WTC11 (cell line): ENCODE measurements at regions not wholly inside any gene's neighbourhood (a gene's known extent, or its start where the extent isn't known, plus 50 kb on each side); places are given as distances from the start of the nearest gene placed in this dataset.
A peak's percentile ranks its signal among the peaks of the same experiment; 100 is the strongest.

Experiments used
- ATAC-seq: fragments of 200-7000 bp; cut with Tn5 transposase; 2 replicates; pipeline ENCODE4 v1.10.0; 2021; ENCODE audit warnings: mild to moderate bottlenecking, moderate library complexity
- CTCF ChIA-PET: fragments of 300-600 bp; sonication (Branson Sonifier 250); formaldehyde crosslinking; loops from one replicate; lab custom pipeline; 2021; ENCODE audit warnings: antibody characterized with exemption; lab: Charles Lee
- POLR2A ChIA-PET: fragments of 350-600 bp; sonication (Branson Sonifier 250); formaldehyde crosslinking; loops from one replicate; lab custom pipeline; 2021; ENCODE audit warnings: antibody characterized with exemption; lab: Charles Lee
- DNase-seq: peaks from one replicate; pipeline ENCODE4 v3.0.0; 2021; ENCODE audit warnings: low spot score
- H3K27ac Mint-ChIP-seq: 2 replicates; pipeline ENCODE4 v1.8.0; 2021; ENCODE audit warnings: mixed read lengths
- H3K27me3 Mint-ChIP-seq: 2 replicates; pipeline ENCODE4 v1.8.0; 2021; ENCODE audit warnings: low read depth, mild to moderate bottlenecking, moderate library complexity, mixed read lengths
- H3K36me3 Mint-ChIP-seq: 2 replicates; pipeline ENCODE4 v1.8.0; 2021; ENCODE audit warnings: mixed read lengths
- H3K4me1 Mint-ChIP-seq: 2 replicates; pipeline ENCODE4 v1.8.0; 2022; ENCODE audit warnings: mixed read lengths
- H3K4me3 Mint-ChIP-seq: 2 replicates; pipeline ENCODE4 v1.8.0; 2021; ENCODE audit warnings: mild to moderate bottlenecking, moderate library complexity, mixed read lengths
- H3K9me3 Mint-ChIP-seq: 2 replicates; pipeline ENCODE4 v1.8.0; 2021; ENCODE audit warnings: mixed read lengths
- CREB1 ChIP-seq: sonication (generic); formaldehyde crosslinking; IDR thresholded peaks from 2 replicates; pipeline ENCODE4 v1.8.0; 2023; ENCODE audit warnings: mild to moderate bottlenecking, missing genetic modification reagents
- E2F1 ChIP-seq: sonication (generic); formaldehyde crosslinking; IDR thresholded peaks from 2 replicates; pipeline ENCODE4 v1.8.0; 2022; ENCODE audit warnings: mild to moderate bottlenecking, missing genetic modification reagents
- FOXP1 ChIP-seq: sonication (generic); formaldehyde crosslinking; IDR thresholded peaks from 2 replicates; pipeline ENCODE4 v1.8.0; 2022; ENCODE audit warnings: missing genetic modification reagents, mild to moderate bottlenecking, moderate library complexity, borderline replicate concordance
- IRF2 ChIP-seq: sonication (generic); formaldehyde crosslinking; IDR thresholded peaks from 2 replicates; pipeline ENCODE4 v1.8.0; 2022; ENCODE audit warnings: low read depth, missing genetic modification reagents, borderline replicate concordance
- MYBL2 ChIP-seq: sonication (generic); formaldehyde crosslinking; IDR thresholded peaks from 2 replicates; pipeline ENCODE4 v1.8.1; 2023; ENCODE audit warnings: mild to moderate bottlenecking, moderate library complexity, missing genetic modification reagents
- PREB ChIP-seq: sonication (generic); formaldehyde crosslinking; IDR thresholded peaks from 2 replicates; pipeline ENCODE4 v1.8.1; 2022; ENCODE audit warnings: mild to moderate bottlenecking, missing genetic modification reagents, moderate library complexity, borderline replicate concordance
- RORB ChIP-seq: fragments of 250-450 bp; sonication (Bioruptor Pico); IDR thresholded peaks from 2 replicates; pipeline ENCODE4 v1.9.0; 2021; ENCODE audit warnings: mild to moderate bottlenecking
- TCF7 ChIP-seq: sonication (generic); formaldehyde crosslinking; IDR thresholded peaks from 2 replicates; pipeline ENCODE4 v1.8.0; 2022; ENCODE audit warnings: mild to moderate bottlenecking, low read depth, missing genetic modification reagents, moderate library complexity
- TEAD1 ChIP-seq: sonication (generic); formaldehyde crosslinking; IDR thresholded peaks from 2 replicates; pipeline ENCODE4 v1.8.0; 2022; ENCODE audit warnings: mild to moderate bottlenecking, missing genetic modification reagents
- TF ChIP-seq, protein P1 (sequence below): sonication (generic); formaldehyde crosslinking; IDR thresholded peaks from 2 replicates; pipeline ENCODE4 v1.8.1; 2022; ENCODE audit warnings: missing genetic modification reagents, borderline replicate concordance
- TF ChIP-seq, protein P2 (sequence below): sonication (generic); formaldehyde crosslinking; IDR thresholded peaks from 2 replicates; pipeline ENCODE4 v1.8.0; 2022; ENCODE audit warnings: missing genetic modification reagents
- TF ChIP-seq, protein P3 (sequence below): sonication (generic); formaldehyde crosslinking; IDR thresholded peaks from 2 replicates; pipeline ENCODE4 v1.8.1; 2022; ENCODE audit warnings: mild to moderate bottlenecking, moderate library complexity, missing genetic modification reagents

GRCh38 chr2:240202586-240202985 is 62.1 kb upstream of the OTOS start (continued):
- TF ChIP-seq, protein P1, sequence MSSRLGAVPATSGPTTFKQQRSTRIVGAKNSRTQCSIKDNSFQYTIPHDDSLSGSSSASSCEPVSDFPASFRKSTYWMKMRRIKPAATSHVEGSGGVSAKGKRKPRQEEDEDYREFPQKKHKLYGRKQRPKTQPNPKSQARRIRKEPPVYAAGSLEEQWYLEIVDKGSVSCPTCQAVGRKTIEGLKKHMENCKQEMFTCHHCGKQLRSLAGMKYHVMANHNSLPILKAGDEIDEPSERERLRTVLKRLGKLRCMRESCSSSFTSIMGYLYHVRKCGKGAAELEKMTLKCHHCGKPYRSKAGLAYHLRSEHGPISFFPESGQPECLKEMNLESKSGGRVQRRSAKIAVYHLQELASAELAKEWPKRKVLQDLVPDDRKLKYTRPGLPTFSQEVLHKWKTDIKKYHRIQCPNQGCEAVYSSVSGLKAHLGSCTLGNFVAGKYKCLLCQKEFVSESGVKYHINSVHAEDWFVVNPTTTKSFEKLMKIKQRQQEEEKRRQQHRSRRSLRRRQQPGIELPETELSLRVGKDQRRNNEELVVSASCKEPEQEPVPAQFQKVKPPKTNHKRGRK, result no peak
- no peak for TF ChIP-seq RORB (CRISPR knock-in tag)
- no peak for TF ChIP-seq FOXP1 (CRISPR knock-in tag)
- no peak for TF ChIP-seq CREB1 (CRISPR knock-in tag)
- TF ChIP-seq TEAD1 (CRISPR knock-in tag), result no peak
- no peak for TF ChIP-seq IRF2 (CRISPR knock-in tag)

DNA sequence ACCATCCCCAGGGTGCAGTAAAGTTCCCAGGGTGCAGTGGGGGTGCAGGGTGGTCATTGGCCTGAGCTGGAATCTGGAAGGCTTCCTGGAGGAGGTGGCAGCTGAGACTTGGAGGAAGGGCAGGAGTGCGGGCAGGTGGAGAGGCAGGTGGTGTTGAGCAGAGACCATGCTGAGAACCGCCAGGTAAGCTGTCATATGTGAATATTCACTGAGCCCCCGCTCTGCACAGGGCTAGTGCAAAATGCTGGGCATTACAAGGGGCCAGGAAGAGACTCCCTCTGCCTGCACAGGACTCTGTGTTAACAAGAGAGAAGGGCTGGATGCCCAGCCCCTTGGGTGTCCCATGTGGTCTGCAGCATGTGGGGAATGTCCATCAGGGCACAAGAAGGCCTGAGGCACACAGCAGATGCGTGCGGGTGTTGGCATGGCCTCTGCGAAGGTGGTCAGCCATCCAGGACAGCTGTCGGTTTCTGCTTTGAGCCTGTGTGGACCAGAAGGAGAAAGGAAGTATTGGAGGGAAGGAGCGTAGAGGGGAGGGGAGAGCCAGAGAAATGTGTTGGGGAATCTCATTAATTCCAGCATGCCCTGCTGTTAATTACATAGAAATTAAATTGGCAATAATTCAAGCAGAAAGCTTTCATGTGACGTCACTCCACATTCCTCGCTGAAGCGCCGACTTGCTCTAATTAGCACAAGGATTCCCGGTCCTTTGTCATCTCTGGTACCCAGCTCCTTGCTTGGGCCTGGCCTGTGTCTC is 62.8 kb upstream of the OTOS start:
- ATAC-seq (no peak), DNase-seq (no peak)
- TF ChIP-seq, protein P2, sequence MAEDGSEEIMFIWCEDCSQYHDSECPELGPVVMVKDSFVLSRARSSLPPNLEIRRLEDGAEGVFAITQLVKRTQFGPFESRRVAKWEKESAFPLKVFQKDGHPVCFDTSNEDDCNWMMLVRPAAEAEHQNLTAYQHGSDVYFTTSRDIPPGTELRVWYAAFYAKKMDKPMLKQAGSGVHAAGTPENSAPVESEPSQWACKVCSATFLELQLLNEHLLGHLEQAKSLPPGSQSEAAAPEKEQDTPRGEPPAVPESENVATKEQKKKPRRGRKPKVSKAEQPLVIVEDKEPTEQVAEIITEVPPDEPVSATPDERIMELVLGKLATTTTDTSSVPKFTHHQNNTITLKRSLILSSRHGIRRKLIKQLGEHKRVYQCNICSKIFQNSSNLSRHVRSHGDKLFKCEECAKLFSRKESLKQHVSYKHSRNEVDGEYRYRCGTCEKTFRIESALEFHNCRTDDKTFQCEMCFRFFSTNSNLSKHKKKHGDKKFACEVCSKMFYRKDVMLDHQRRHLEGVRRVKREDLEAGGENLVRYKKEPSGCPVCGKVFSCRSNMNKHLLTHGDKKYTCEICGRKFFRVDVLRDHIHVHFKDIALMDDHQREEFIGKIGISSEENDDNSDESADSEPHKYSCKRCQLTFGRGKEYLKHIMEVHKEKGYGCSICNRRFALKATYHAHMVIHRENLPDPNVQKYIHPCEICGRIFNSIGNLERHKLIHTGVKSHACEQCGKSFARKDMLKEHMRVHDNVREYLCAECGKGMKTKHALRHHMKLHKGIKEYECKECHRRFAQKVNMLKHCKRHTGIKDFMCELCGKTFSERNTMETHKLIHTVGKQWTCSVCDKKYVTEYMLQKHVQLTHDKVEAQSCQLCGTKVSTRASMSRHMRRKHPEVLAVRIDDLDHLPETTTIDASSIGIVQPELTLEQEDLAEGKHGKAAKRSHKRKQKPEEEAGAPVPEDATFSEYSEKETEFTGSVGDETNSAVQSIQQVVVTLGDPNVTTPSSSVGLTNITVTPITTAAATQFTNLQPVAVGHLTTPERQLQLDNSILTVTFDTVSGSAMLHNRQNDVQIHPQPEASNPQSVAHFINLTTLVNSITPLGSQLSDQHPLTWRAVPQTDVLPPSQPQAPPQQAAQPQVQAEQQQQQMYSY (CRISPR knock-in tag), result 0 out of 2 replicates have a peak, but pooled peaks have one; percentile 25
- TF ChIP-seq, protein P3, sequence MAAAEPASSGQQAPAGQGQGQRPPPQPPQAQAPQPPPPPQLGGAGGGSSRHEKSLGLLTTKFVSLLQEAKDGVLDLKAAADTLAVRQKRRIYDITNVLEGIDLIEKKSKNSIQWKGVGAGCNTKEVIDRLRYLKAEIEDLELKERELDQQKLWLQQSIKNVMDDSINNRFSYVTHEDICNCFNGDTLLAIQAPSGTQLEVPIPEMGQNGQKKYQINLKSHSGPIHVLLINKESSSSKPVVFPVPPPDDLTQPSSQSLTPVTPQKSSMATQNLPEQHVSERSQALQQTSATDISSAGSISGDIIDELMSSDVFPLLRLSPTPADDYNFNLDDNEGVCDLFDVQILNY (CRISPR knock-in tag), result no peak
- Mint-ChIP-seq H3K4me3 (no peak overlapping the region), H3K27ac (no peak overlapping the region), H3K27me3 (no peaks in the 10 kb centered on the region; the same call in 1 of the 2 replicates), H3K4me1 (peaks cover 19% of the 10 kb centered on the region), H3K9me3 (peaks cover 4% of the 10 kb centered on the region), H3K36me3 (peaks cover 4% of the 10 kb centered on the region)
- ChIA-PET POLR2A (no interaction called here), CTCF (interaction anchor here (1.9 kb wide), 1 partner anchor 60 kb away, joined by 5 read pairs; no protein-coding TSS in a partner anchor)

GRCh38 chr2:240203788-240204270 is 63.4 kb upstream of the OTOS start:
- H3K27ac Mint-ChIP-seq, result no peak overlapping the region
- no peaks in the 10 kb centered on the region; the same call in 1 of the 2 replicates for H3K27me3 Mint-ChIP-seq
- H3K4me1 Mint-ChIP-seq, result peaks cover 19% of the 10 kb centered on the region
- no peak for DNase-seq
- ATAC-seq, result no peak
- TF ChIP-seq E2F1 (CRISPR knock-in tag) (no peak), TCF7 (CRISPR knock-in tag) (no peak), PREB (no peak), MYBL2 (CRISPR knock-in tag) (no peak)
- TF ChIP-seq, protein P1, result no peak
- TF ChIP-seq, all 79 proteins: peak for 0
- CTCF ChIA-PET, result interaction anchor here (1.9 to 2.0 kb wide), 2 partner anchors 29 to 61 kb away, joined by 5 to 6 read pairs; no protein-coding TSS in a partner anchor
- peaks cover 4% of the 10 kb centered on the region for H3K36me3 Mint-ChIP-seq
- POLR2A ChIA-PET, result no interaction called here
- H3K4me3 Mint-ChIP-seq, result no peak overlapping the region
- peaks cover 4% of the 10 kb centered on the region for H3K9me3 Mint-ChIP-seq
